Natural killer cell (primary cell): ENCODE measurements at regions not wholly inside any gene's neighbourhood (a gene's known extent, or its start where the extent isn't known, plus 50 kb on each side); places are given as distances from the start of the nearest gene placed in this dataset.
"Not testable (repeated sequence)": the region's sequence is repeated elsewhere in the genome, so short reads cannot be mapped to it uniquely, and the experiment has no call there.

Experiments
- ATAC-seq, 3 donors: fragments of 150-1000 bp in 2 of 3; fragments of 200-7000 bp in 1 of 3; cut with Tn5 transposase; 1 replicate in 1 of 3; 2 replicates in 2 of 3; pipeline ENCODE4 v1.10.0; 2021; ENCODE audit warnings: mild to moderate bottlenecking in 2 of 3, moderate library complexity in 2 of 3
- DNase-seq, 2 donors: peaks; one replicate each; pipeline versions ENCODE4 v3.0.0 to v3.0.0-alpha.2; 2013 to 2021; ENCODE audit warnings: mixed read lengths in 1 of 2
- H3K27ac ChIP-seq: one replicate; pipeline ENCODE4 v1.5.1; 2013; ENCODE audit warnings: mild to moderate bottlenecking, low read length
- H3K27me3 ChIP-seq: one replicate; pipeline ENCODE4 v1.6.1; 2013; ENCODE audit warnings: low read length; ENCODE audit not compliant: control insufficient read depth, insufficient read depth
- H3K36me3 ChIP-seq: one replicate; pipeline ENCODE4 v1.6.1; 2013; ENCODE audit warnings: low read length; ENCODE audit not compliant: control insufficient read depth, insufficient read depth
- H3K4me1 ChIP-seq: one replicate; pipeline ENCODE4 v1.6.1; 2013; ENCODE audit warnings: low read length; ENCODE audit not compliant: control insufficient read depth, insufficient read depth
- H3K4me3 ChIP-seq: one replicate; pipeline ENCODE4 v1.5.1; 2013; ENCODE audit warnings: low read length
- H3K9me3 ChIP-seq: one replicate; pipeline ENCODE4 v1.6.1; 2013; ENCODE audit warnings: low read length; ENCODE audit not compliant: control insufficient read depth, insufficient read depth
- H3K27ac Mint-ChIP-seq, 2 donors: one replicate each; pipeline ENCODE4 v1.8.0; 2022; ENCODE audit warnings: mild to moderate bottlenecking in 2 of 2, mixed read lengths in 2 of 2, moderate library complexity in 1 of 2
- H3K27me3 Mint-ChIP-seq, 2 donors: one replicate each; pipeline ENCODE4 v1.8.0; 2022; ENCODE audit warnings: low read depth in 2 of 2, mixed read lengths in 2 of 2
- H3K36me3 Mint-ChIP-seq: one replicate; pipeline ENCODE4 v1.8.0; 2022; ENCODE audit warnings: mixed read lengths
- H3K4me1 Mint-ChIP-seq, 2 donors: one replicate each; pipeline ENCODE4 v1.8.0; 2022; ENCODE audit warnings: mixed read lengths in 2 of 2
- H3K4me3 Mint-ChIP-seq: one replicate; pipeline ENCODE4 v1.8.0; 2022; ENCODE audit warnings: mild to moderate bottlenecking, moderate library complexity, mixed read lengths
- H3K9me3 Mint-ChIP-seq, 2 donors: one replicate each; pipeline ENCODE4 v1.8.0; 2022; ENCODE audit warnings: mixed read lengths in 2 of 2
- whole genome bisulfite sequencing: methylation state at CpG from one replicate; pipeline ENCODE4 v1.1.7; 2013; ENCODE audit warnings: missing lambda C conversion rate; ENCODE audit not compliant: insufficient coverage; 5-methylcytosine and 5-hydroxymethylcytosine counted together
- intact Hi-C: fragments of 100-400 bp; cut with micrococcal nuclease; formaldehyde crosslinking; loops from one replicate; pipeline ENCODE4 v1.14.2; 2022
- TF ChIP-seq, protein P1 (sequence below): fragments of 200-600 bp; IDR thresholded peaks from one replicate; pipeline ENCODE4 v1.8.0; 2022; ENCODE audit warnings: antibody characterized with exemption

- H3K36me3 Mint-ChIP-seq, H3K27ac ChIP-seq, H3K27me3 ChIP-seq, H3K9me3 ChIP-seq, H3K36me3 ChIP-seq, H3K4me1 Mint-ChIP-seq, H3K27ac Mint-ChIP-seq, H3K4me3 ChIP-seq, ATAC-seq, H3K4me1 ChIP-seq, H3K27me3 Mint-ChIP-seq, intact Hi-C loops, H3K4me3 Mint-ChIP-seq, H3K9me3 Mint-ChIP-seq, DNase-seq: not testable (repeated sequence)
- WGBS: 82% methylated on average over 11 of the region's 11 CpGs
Observed at GRCh38 chr12:14032191-14032590, 50.8 kb upstream of the GRIN2B start.

GRCh38 chr12:14043776-14044175 lies 62.4 kb upstream of the GRIN2B start:
- no peaks in the 10 kb centered on the region for H3K36me3 Mint-ChIP-seq
- H3K27ac Mint-ChIP-seq: no peak overlapping the region
- H3K4me1 Mint-ChIP-seq: no peaks in the 10 kb centered on the region
- H3K27me3 Mint-ChIP-seq: peaks cover 0 to 3% of the 10 kb centered on the region in 2 donors
- Histone ChIP-seq H3K9me3 (no peaks in the 10 kb centered on the region), H3K4me1 (no peaks in the 10 kb centered on the region), H3K27me3 (no peaks in the 10 kb centered on the region), H3K36me3 (no peaks in the 10 kb centered on the region), H3K4me3 (no peak overlapping the region), H3K27ac (no peak overlapping the region)
- 42% methylated on average over 2 of the region's 2 CpGs for WGBS
- TF ChIP-seq, protein P1, sequence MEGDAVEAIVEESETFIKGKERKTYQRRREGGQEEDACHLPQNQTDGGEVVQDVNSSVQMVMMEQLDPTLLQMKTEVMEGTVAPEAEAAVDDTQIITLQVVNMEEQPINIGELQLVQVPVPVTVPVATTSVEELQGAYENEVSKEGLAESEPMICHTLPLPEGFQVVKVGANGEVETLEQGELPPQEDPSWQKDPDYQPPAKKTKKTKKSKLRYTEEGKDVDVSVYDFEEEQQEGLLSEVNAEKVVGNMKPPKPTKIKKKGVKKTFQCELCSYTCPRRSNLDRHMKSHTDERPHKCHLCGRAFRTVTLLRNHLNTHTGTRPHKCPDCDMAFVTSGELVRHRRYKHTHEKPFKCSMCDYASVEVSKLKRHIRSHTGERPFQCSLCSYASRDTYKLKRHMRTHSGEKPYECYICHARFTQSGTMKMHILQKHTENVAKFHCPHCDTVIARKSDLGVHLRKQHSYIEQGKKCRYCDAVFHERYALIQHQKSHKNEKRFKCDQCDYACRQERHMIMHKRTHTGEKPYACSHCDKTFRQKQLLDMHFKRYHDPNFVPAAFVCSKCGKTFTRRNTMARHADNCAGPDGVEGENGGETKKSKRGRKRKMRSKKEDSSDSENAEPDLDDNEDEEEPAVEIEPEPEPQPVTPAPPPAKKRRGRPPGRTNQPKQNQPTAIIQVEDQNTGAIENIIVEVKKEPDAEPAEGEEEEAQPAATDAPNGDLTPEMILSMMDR: no peak
- DNase-seq (no peak), ATAC-seq (no peak)
- intact Hi-C loops: no loop called here
- H3K9me3 Mint-ChIP-seq: peaks cover under 1 to 4% of the 10 kb centered on the region in 2 donors
- H3K4me3 Mint-ChIP-seq: no peak overlapping the region

DNA sequence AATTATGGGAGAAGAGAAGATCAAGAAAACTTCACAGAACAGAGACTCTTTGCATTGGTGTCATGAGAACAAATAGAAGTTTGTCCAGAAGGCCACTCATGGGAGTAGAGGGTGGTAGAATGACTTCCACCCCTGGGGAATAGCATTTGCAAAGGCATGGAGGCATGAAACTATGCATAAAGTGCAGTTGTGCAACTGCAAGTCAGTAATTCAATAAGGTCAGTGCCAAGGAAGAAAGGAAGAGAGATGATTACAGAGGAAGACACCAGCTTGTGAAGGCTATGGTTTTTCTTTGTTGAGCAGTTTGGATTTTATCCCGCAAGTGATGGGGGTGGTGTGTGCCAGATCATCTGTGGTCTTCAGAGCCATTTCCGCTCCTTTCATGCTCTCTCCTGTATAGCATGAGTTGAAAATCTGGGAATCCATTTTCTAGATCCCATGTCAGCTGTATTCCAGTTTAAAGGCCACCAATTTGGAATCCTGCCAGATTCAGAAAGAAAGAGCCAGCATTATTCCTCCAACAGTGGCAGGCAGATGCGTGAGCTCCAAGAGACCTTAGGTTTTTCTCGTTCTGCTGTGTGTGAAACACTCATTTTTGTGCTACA lies 67.6 kb upstream of the GRIN2B start:
- intact Hi-C loops: no loop called here
- ATAC-seq (no peak), DNase-seq (no peak)
- H3K27me3 ChIP-seq: no peaks in the 10 kb centered on the region
- TF ChIP-seq, protein P1: no peak
- no peak overlapping the region for H3K4me3 ChIP-seq
- H3K27ac ChIP-seq: no peak overlapping the region
- no peaks in the 10 kb centered on the region for H3K9me3 ChIP-seq
- H3K36me3 ChIP-seq: no peaks in the 10 kb centered on the region
- 80% methylated on average over 4 of the region's 4 CpGs for WGBS
- Mint-ChIP-seq H3K27me3 (peaks cover 0 to 5% of the 10 kb centered on the region in 2 donors), H3K4me1 (no peaks in the 10 kb centered on the region), H3K36me3 (no peaks in the 10 kb centered on the region), H3K9me3 (peaks cover 0 to 4% of the 10 kb centered on the region in 2 donors), H3K27ac (no peak overlapping the region), H3K4me3 (no peak overlapping the region)
- no peaks in the 10 kb centered on the region for H3K4me1 ChIP-seq

GRCh38 chr12:14057895-14058294 lies 76.5 kb upstream of the GRIN2B start:
- H3K27ac ChIP-seq: no peak overlapping the region
- H3K9me3 ChIP-seq: no peaks in the 10 kb centered on the region
- no peaks in the 10 kb centered on the region for H3K27me3 ChIP-seq
- H3K4me3 ChIP-seq: no peak overlapping the region
- 83% methylated on average over 7 of the region's 7 CpGs for WGBS
- no peak overlapping the region for H3K27ac Mint-ChIP-seq
- no peaks in the 10 kb centered on the region for H3K36me3 ChIP-seq
- peaks cover 0 to 2% of the 10 kb centered on the region in 2 donors for H3K9me3 Mint-ChIP-seq
- no peaks in the 10 kb centered on the region for H3K36me3 Mint-ChIP-seq
- H3K27me3 Mint-ChIP-seq: peaks cover 0 to 2% of the 10 kb centered on the region in 2 donors
- no peak for ATAC-seq
- no peak overlapping the region for H3K4me3 Mint-ChIP-seq
- intact Hi-C loops: no loop called here
- DNase-seq: no peak
- no peaks in the 10 kb centered on the region for H3K4me1 Mint-ChIP-seq
- TF ChIP-seq, protein P1: no peak
- H3K4me1 ChIP-seq: no peaks in the 10 kb centered on the region
